SU-DHL-6 (cell line): ENCODE measurements at regions not wholly inside any gene's neighbourhood (a gene's known extent, or its start where the extent isn't known, plus 50 kb on each side); places are given as distances from the start of the nearest gene placed in this dataset.

ENCODE experiments used
- CTCF ChIP-seq: fragments of 200-600 bp; sonication (generic); IDR thresholded peaks from one replicate; pipeline ENCODE4 v1.5.1; 2017; ENCODE audit warnings: antibody characterized with exemption, mild to moderate bottlenecking, low read length, moderate library complexity; ENCODE audit not compliant: insufficient read depth, poor library complexity, severe bottlenecking
- EZH2phosphoT487 ChIP-seq: fragments of 200-600 bp; sonication (generic), shearing (Covaris generic); conservative IDR thresholded peaks from 2 replicates; pipeline ENCODE4 v1.6.1; 2018; ENCODE audit warnings: mild to moderate bottlenecking, antibody characterized with exemption, low read length, moderate library complexity, mixed read lengths

DNA sequence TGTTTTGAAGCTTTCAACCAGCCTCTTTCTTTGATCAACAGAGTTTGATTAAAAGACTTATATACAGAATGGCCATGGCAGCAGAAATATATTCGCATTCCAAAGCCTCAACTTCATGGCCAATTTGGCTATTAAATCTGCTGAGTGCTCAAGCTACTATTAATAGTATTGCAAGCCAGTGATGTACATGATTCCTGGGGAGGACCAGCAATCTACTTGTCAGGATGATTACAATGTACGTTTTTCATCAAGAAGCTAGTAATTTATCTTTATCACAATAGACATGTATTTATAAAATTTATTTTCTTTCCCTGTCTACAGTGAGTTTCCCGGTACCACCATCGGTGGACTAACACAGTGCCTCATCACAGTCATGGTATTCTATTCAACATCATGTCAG lies 515.5 kb downstream of the AMY1C start:
- TF ChIP-seq CTCF (no peak), EZH2phosphoT487 (no peak)
